HepG2 (cell line): ENCODE measurements at regions not wholly inside any gene's neighbourhood (a gene's known extent, or its start where the extent isn't known, plus 50 kb on each side); places are given as distances from the start of the nearest gene placed in this dataset.

Experiments
- EHMT2 ChIP-seq: fragments of 200-600 bp; sonication (generic); IDR thresholded peaks from 2 replicates; pipeline ENCODE4 v1.7.0; 2017; ENCODE audit warnings: antibody characterized with exemption, low read depth, low read length, borderline replicate concordance
- EP300 ChIP-seq, 3 experiments: sonication (generic) in 1 of 3; formaldehyde crosslinking in 1 of 3; IDR thresholded peaks; 2 replicates each; pipeline versions ENCODE4 v1.5.1 to v1.6.1; 2011 to 2020; ENCODE audit warnings: low read depth in 2 of 3, low read length in 2 of 3, borderline replicate concordance in 1 of 3, improper control_type of control experiment in 1 of 3, mild to moderate bottlenecking in 1 of 3, missing genetic modification reagents in 1 of 3, moderate library complexity in 1 of 3
- FOXP1 ChIP-seq, 2 experiments: fragments of 450-650 bp in 1 of 2; IDR thresholded peaks; 2 replicates each; pipeline ENCODE4 v1.6.1; 2017 to 2018; ENCODE audit warnings: antibody characterized with exemption in 1 of 2
- ISX ChIP-seq: sonication (generic); formaldehyde crosslinking; conservative IDR thresholded peaks from 2 replicates; pipeline ENCODE4 v1.5.0; 2020; ENCODE audit warnings: missing genetic modification reagents
- KDM2A ChIP-seq: sonication (generic); formaldehyde crosslinking; IDR thresholded peaks from 2 replicates; pipeline ENCODE4 v1.4.0; 2020; ENCODE audit warnings: low read depth, missing genetic modification reagents, borderline replicate concordance
- PAF1 ChIP-seq: IDR thresholded peaks from 2 replicates; pipeline ENCODE4 v1.6.1; 2016; ENCODE audit warnings: missing genetic modification reagents, missing compliant biosample characterization
- PHF8 ChIP-seq: sonication (generic); formaldehyde crosslinking; IDR thresholded peaks from 2 replicates; pipeline ENCODE4 v1.5.0; 2020; ENCODE audit warnings: missing genetic modification reagents
- SMAD1 ChIP-seq: sonication (generic); formaldehyde crosslinking; IDR thresholded peaks from 2 replicates; pipeline ENCODE4 v1.4.0; 2020; ENCODE audit warnings: missing genetic modification reagents, low read depth, mild to moderate bottlenecking, borderline replicate concordance
- TFE3 ChIP-seq: IDR thresholded peaks from 2 replicates; pipeline ENCODE4 v1.6.1; 2016
- TRAFD1 ChIP-seq: sonication (generic); formaldehyde crosslinking; IDR thresholded peaks from 2 replicates; pipeline ENCODE4 v1.5.1; 2020; ENCODE audit warnings: missing genetic modification reagents, mild to moderate bottlenecking, borderline replicate concordance
- YEATS2 ChIP-seq: sonication (generic); formaldehyde crosslinking; IDR thresholded peaks from 2 replicates; pipeline ENCODE4 v1.4.0; 2020; ENCODE audit warnings: missing genetic modification reagents, borderline replicate concordance
- ZBTB20 ChIP-seq: sonication (generic); formaldehyde crosslinking; IDR thresholded peaks from 2 replicates; pipeline ENCODE4 v1.8.1; 2023; ENCODE audit warnings: missing genetic modification reagents, low read depth, mild to moderate bottlenecking, borderline replicate concordance
- ZBTB37 ChIP-seq: sonication (generic); formaldehyde crosslinking; IDR thresholded peaks from 2 replicates; pipeline ENCODE4 v1.4.0; 2020; ENCODE audit warnings: mild to moderate bottlenecking, missing genetic modification reagents
- ZNF124 ChIP-seq: sonication (generic); formaldehyde crosslinking; IDR thresholded peaks from 2 replicates; pipeline ENCODE4 v1.4.0; 2020; ENCODE audit warnings: missing genetic modification reagents
- ZNF160 ChIP-seq: sonication (generic); formaldehyde crosslinking; IDR thresholded peaks from 2 replicates; pipeline ENCODE4 v1.8.0; 2022; ENCODE audit warnings: mild to moderate bottlenecking, inconsistent platforms, missing genetic modification reagents
- ZNF224 ChIP-seq: sonication (generic); formaldehyde crosslinking; IDR thresholded peaks from 2 replicates; pipeline ENCODE4 v1.5.0; 2020; ENCODE audit warnings: mild to moderate bottlenecking, missing genetic modification reagents
- ZNF275 ChIP-seq: sonication (generic); formaldehyde crosslinking; IDR thresholded peaks from 2 replicates; pipeline ENCODE4 v1.8.0; 2022; ENCODE audit warnings: missing genetic modification reagents, mild to moderate bottlenecking, inconsistent platforms, borderline replicate concordance
- ZNF441 ChIP-seq: sonication (generic); formaldehyde crosslinking; IDR thresholded peaks from 2 replicates; pipeline ENCODE4 v1.7.0; 2021; ENCODE audit warnings: missing genetic modification reagents, borderline replicate concordance
- ZNF550 ChIP-seq: sonication (generic); formaldehyde crosslinking; IDR thresholded peaks from 2 replicates; pipeline ENCODE4 v1.4.0; 2020; ENCODE audit warnings: mild to moderate bottlenecking, missing genetic modification reagents, borderline replicate concordance
- ZNF597 ChIP-seq: sonication (generic); formaldehyde crosslinking; IDR thresholded peaks from 2 replicates; pipeline ENCODE4 v1.5.0; 2020; ENCODE audit warnings: missing genetic modification reagents

- TF ChIP-seq EP300 (IDR thresholded peaks at IDR 0.05; ENCODE audit: low read depth in 2 of 2, low read length in 2 of 2) (peak in 1 of 2 experiments; percentile 54; a peak in 1 of 4 replicates), EP300 (CRISPR knock-in tag; IDR thresholded peaks at IDR 0.05; ENCODE audit: borderline replicate concordance) (no peak), ZBTB37 (no peak), SMAD1 (CRISPR knock-in tag) (no peak), ISX (CRISPR knock-in tag) (no peak), ZNF550 (no peak), ZNF441 (no peak; the same call in 1 of the 2 replicates), EHMT2 (peak; percentile 33; the same call in 1 of the 2 replicates), KDM2A (CRISPR knock-in tag) (peak; percentile 43; the same call in 1 of the 2 replicates), ZNF597 (CRISPR knock-in tag) (no peak), ZNF224 (no peak), ZNF124 (CRISPR knock-in tag) (no peak), ZNF275 (CRISPR knock-in tag) (no peak), PAF1 (CRISPR knock-in tag) (no peak), ZBTB20 (CRISPR knock-in tag) (no peak), YEATS2 (no peak), TFE3 (CRISPR knock-in tag) (no peak), ZNF160 (CRISPR knock-in tag) (no peak), TRAFD1 (no peak), PHF8 (CRISPR knock-in tag) (no peak), FOXP1 (IDR thresholded peaks at IDR 0.05) (no peak), FOXP1 (CRISPR knock-in tag; IDR thresholded peaks at IDR 0.05) (peak; percentile 47; the same call in 1 of the 2 replicates)
These were observed 83.9 kb upstream of the PKDCC start (continued) for GRCh38 chr2:41963661-41964525.
